ENCODE measurements at regions not wholly inside any gene's neighbourhood (a gene's known extent, or its start where the extent isn't known, plus 50 kb on each side); places are given as distances from the start of the nearest gene placed in this dataset.

GRCh38 chr11:25737071-25737675 is 594.8 kb upstream of the ANO3 start:
- H3K4me2 ChIP-seq (ENCODE audit: insufficient read depth, low read length) = no peak overlapping the region
- no peaks in the 10 kb centered on the region for H3K36me3 ChIP-seq (ENCODE audit: insufficient read depth, low read length)
- H3K9ac ChIP-seq (ENCODE audit: low read depth, low read length) = no peak overlapping the region
- no peaks in the 10 kb centered on the region for H3K27me3 ChIP-seq (ENCODE audit: insufficient read depth, low read length, poor library complexity)
- H3K4me3 ChIP-seq (ENCODE audit: low read depth in 1 of 2, low read length in 2 of 2) = no peak overlapping the region
- H3K27ac ChIP-seq (ENCODE audit: low read length) = no peak overlapping the region
- H3K9me3 ChIP-seq (ENCODE audit: insufficient read depth, low read length, severe bottlenecking) = no peaks in the 10 kb centered on the region
- no peaks in the 10 kb centered on the region for H3K4me1 ChIP-seq (ENCODE audit: insufficient read depth, low read length)
- no peaks in the 10 kb centered on the region for H3K79me2 ChIP-seq (ENCODE audit: insufficient read depth, low read length)
- DNase-seq (no peak), ATAC-seq (ENCODE audit: insufficient read depth, low read depth) (no peak)
- no peak for TF ChIP-seq EZH2 (IDR thresholded peaks at IDR 0.05; ENCODE audit: borderline replicate concordance, low read depth, low read length, severe bottlenecking)
- no peak for TF ChIP-seq CTCF (IDR thresholded peaks at IDR 0.05; ENCODE audit: borderline replicate concordance, extremely low read depth, low read length, poor library complexity, severe bottlenecking)
- H4K20me1 ChIP-seq (ENCODE audit: insufficient read depth, low read length) = no peaks in the 10 kb centered on the region
- H2AFZ ChIP-seq (ENCODE audit: low read depth, low read length) = no peak overlapping the region

- H3K4me3 ChIP-seq (ENCODE audit: low read depth in 1 of 2, low read length in 2 of 2) = no peak overlapping the region
- no peaks in the 10 kb centered on the region for H3K4me1 ChIP-seq (ENCODE audit: insufficient read depth, low read length)
- H4K20me1 ChIP-seq (ENCODE audit: insufficient read depth, low read length) = no peaks in the 10 kb centered on the region
- H3K9me3 ChIP-seq (ENCODE audit: insufficient read depth, low read length, severe bottlenecking) = no peaks in the 10 kb centered on the region
- no peak overlapping the region for H2AFZ ChIP-seq (ENCODE audit: low read depth, low read length)
- no peak overlapping the region for H3K4me2 ChIP-seq (ENCODE audit: insufficient read depth, low read length)
- TF ChIP-seq CTCF (IDR thresholded peaks at IDR 0.05; ENCODE audit: borderline replicate concordance, extremely low read depth, low read length, poor library complexity, severe bottlenecking) = no peak
- TF ChIP-seq EZH2 (IDR thresholded peaks at IDR 0.05; ENCODE audit: borderline replicate concordance, low read depth, low read length, severe bottlenecking) = no peak
- no peak overlapping the region for H3K27ac ChIP-seq (ENCODE audit: low read length)
- H3K36me3 ChIP-seq (ENCODE audit: insufficient read depth, low read length) = no peaks in the 10 kb centered on the region
- H3K9ac ChIP-seq (ENCODE audit: low read depth, low read length) = no peak overlapping the region
- no peaks in the 10 kb centered on the region for H3K27me3 ChIP-seq (ENCODE audit: insufficient read depth, low read length, poor library complexity)
- DNase-seq (no peak), ATAC-seq (ENCODE audit: insufficient read depth, low read depth) (no peak)
- no peaks in the 10 kb centered on the region for H3K79me2 ChIP-seq (ENCODE audit: insufficient read depth, low read length)
Observed at GRCh38 chr11:25741886-25742285, 590.0 kb upstream of the ANO3 start.

GRCh38 chr11:25742800-25743199 is 589.1 kb upstream of the ANO3 start:
- Histone ChIP-seq H3K4me3 (ENCODE audit: low read depth in 1 of 2, low read length in 2 of 2) (no peak overlapping the region), H3K27me3 (ENCODE audit: insufficient read depth, low read length, poor library complexity) (no peaks in the 10 kb centered on the region), H3K4me2 (ENCODE audit: insufficient read depth, low read length) (no peak overlapping the region), H2AFZ (ENCODE audit: low read depth, low read length) (no peak overlapping the region), H3K4me1 (ENCODE audit: insufficient read depth, low read length) (no peaks in the 10 kb centered on the region), H3K79me2 (ENCODE audit: insufficient read depth, low read length) (no peaks in the 10 kb centered on the region), H3K9ac (ENCODE audit: low read depth, low read length) (no peak overlapping the region), H3K36me3 (ENCODE audit: insufficient read depth, low read length) (no peaks in the 10 kb centered on the region), H4K20me1 (ENCODE audit: insufficient read depth, low read length) (no peaks in the 10 kb centered on the region), H3K27ac (ENCODE audit: low read length) (no peak overlapping the region), H3K9me3 (ENCODE audit: insufficient read depth, low read length, severe bottlenecking) (no peaks in the 10 kb centered on the region)
- no peak for TF ChIP-seq EZH2 (IDR thresholded peaks at IDR 0.05; ENCODE audit: borderline replicate concordance, low read depth, low read length, severe bottlenecking)
- TF ChIP-seq CTCF (IDR thresholded peaks at IDR 0.05; ENCODE audit: borderline replicate concordance, extremely low read depth, low read length, poor library complexity, severe bottlenecking) = no peak
- ATAC-seq (ENCODE audit: insufficient read depth, low read depth) (no peak), DNase-seq (no peak)

All from DND-41 (cell line).